ENCODE measurements at regions not wholly inside any gene's neighbourhood (a gene's known extent, or its start where the extent isn't known, plus 50 kb on each side); places are given as distances from the start of the nearest gene placed in this dataset.

- H3K27ac ChIP-seq (ENCODE audit: control insufficient read depth, insufficient read depth, low read length), result no peak overlapping the region
- no peak for FAIRE-seq
- no peak overlapping the region for H2AFZ ChIP-seq (ENCODE audit: control insufficient read depth, low read length)
- H3K4me2 ChIP-seq (ENCODE audit: control insufficient read depth, extremely low read depth, insufficient read depth, low read depth, low read length), result no peak overlapping the region
- no peaks in the 10 kb centered on the region for H3K36me3 ChIP-seq (ENCODE audit: control insufficient read depth in 2 of 2, extremely low read depth in 1 of 2, insufficient read depth in 2 of 2, low read length in 2 of 2)
- no peaks in the 10 kb centered on the region for H4K20me1 ChIP-seq (ENCODE audit: control insufficient read depth, extremely low read depth, insufficient read depth, low read length)
- no peak overlapping the region for H3K4me3 ChIP-seq (ENCODE audit: control insufficient read depth in 2 of 3, extremely low read depth in 1 of 3, insufficient read depth in 2 of 3, low read depth in 1 of 3, low read length in 3 of 3)
- TF ChIP-seq CTCF (optimal IDR thresholded peaks at IDR 0.05 in 1 of 3, IDR thresholded peaks at IDR 0.05 in 1 of 3, conservative IDR thresholded peaks at IDR 0.05 in 1 of 3; ENCODE audit: extremely low read depth in 1 of 3, insufficient read depth in 2 of 3, low read length in 3 of 3) (no peak), EZH2 (IDR thresholded peaks at IDR 0.05; ENCODE audit: low read length) (no peak)
- H3K9me3 ChIP-seq (ENCODE audit: control insufficient read depth, low read depth, low read length), result no peaks in the 10 kb centered on the region
- no peak overlapping the region for H3K9ac ChIP-seq (ENCODE audit: control insufficient read depth, extremely low read depth, insufficient read depth, low read length)
- dilution Hi-C loops (cut with MboI; ENCODE audit: extremely low pct_ligation_motif_present, low sequenced_read_pairs), result no loop called here
- no peaks in the 10 kb centered on the region for H3K9me1 ChIP-seq (ENCODE audit: control insufficient read depth, extremely low read depth, insufficient read depth, low read length)
- H3K79me2 ChIP-seq (ENCODE audit: control insufficient read depth, insufficient read depth, low read length), result no peaks in the 10 kb centered on the region
- no peak for DNase-seq (ENCODE audit: low read depth, low spot score)
- peaks cover 8% of the 10 kb centered on the region for H3K27me3 ChIP-seq (ENCODE audit: control insufficient read depth, extremely low read depth, insufficient read depth, low read length)
- no peaks in the 10 kb centered on the region for H3K4me1 ChIP-seq (ENCODE audit: control insufficient read depth, extremely low read depth, insufficient read depth, low read length)
Observed at GRCh38 chr14:59090572-59090971, 97.9 kb upstream of the DAAM1 start.

- no peak overlapping the region for H3K4me3 ChIP-seq (ENCODE audit: control insufficient read depth in 2 of 3, extremely low read depth in 1 of 3, insufficient read depth in 2 of 3, low read depth in 1 of 3, low read length in 3 of 3)
- no peaks in the 10 kb centered on the region for H3K79me2 ChIP-seq (ENCODE audit: control insufficient read depth, insufficient read depth, low read length)
- no peak overlapping the region for H3K9ac ChIP-seq (ENCODE audit: control insufficient read depth, extremely low read depth, insufficient read depth, low read length)
- no peak overlapping the region for H3K27ac ChIP-seq (ENCODE audit: control insufficient read depth, insufficient read depth, low read length)
- peaks cover 7% of the 10 kb centered on the region for H3K27me3 ChIP-seq (ENCODE audit: control insufficient read depth, extremely low read depth, insufficient read depth, low read length)
- FAIRE-seq, result no peak
- no peaks in the 10 kb centered on the region for H3K36me3 ChIP-seq (ENCODE audit: control insufficient read depth in 2 of 2, extremely low read depth in 1 of 2, insufficient read depth in 2 of 2, low read length in 2 of 2)
- no peaks in the 10 kb centered on the region for H4K20me1 ChIP-seq (ENCODE audit: control insufficient read depth, extremely low read depth, insufficient read depth, low read length)
- dilution Hi-C loops (cut with MboI; ENCODE audit: extremely low pct_ligation_motif_present, low sequenced_read_pairs), result no loop called here
- H3K4me2 ChIP-seq (ENCODE audit: control insufficient read depth, extremely low read depth, insufficient read depth, low read depth, low read length), result no peak overlapping the region
- no peak for DNase-seq (ENCODE audit: low read depth, low spot score)
- no peaks in the 10 kb centered on the region for H3K4me1 ChIP-seq (ENCODE audit: control insufficient read depth, extremely low read depth, insufficient read depth, low read length)
- no peaks in the 10 kb centered on the region for H3K9me1 ChIP-seq (ENCODE audit: control insufficient read depth, extremely low read depth, insufficient read depth, low read length)
- H2AFZ ChIP-seq (ENCODE audit: control insufficient read depth, low read length), result no peak overlapping the region
- TF ChIP-seq EZH2 (IDR thresholded peaks at IDR 0.05; ENCODE audit: low read length) (no peak), CTCF (optimal IDR thresholded peaks at IDR 0.05 in 1 of 3, IDR thresholded peaks at IDR 0.05 in 1 of 3, conservative IDR thresholded peaks at IDR 0.05 in 1 of 3; ENCODE audit: extremely low read depth in 1 of 3, insufficient read depth in 2 of 3, low read length in 3 of 3) (no peak)
- H3K9me3 ChIP-seq (ENCODE audit: control insufficient read depth, low read depth, low read length), result no peaks in the 10 kb centered on the region
Observed at GRCh38 chr14:59091404-59091803, 97.1 kb upstream of the DAAM1 start.

All from keratinocyte (primary cell).